Activated B cell treated with CpG ODN at 0.5 μM for 24 hours (primary cell): ENCODE measurements at regions not wholly inside any gene's neighbourhood (a gene's known extent, or its start where the extent isn't known, plus 50 kb on each side); places are given as distances from the start of the nearest gene placed in this dataset.
"Not testable (repeated sequence)": the region's sequence is repeated elsewhere in the genome, so short reads cannot be mapped to it uniquely, and the experiment has no call there.

ENCODE experiments used
- ATAC-seq: fragments of 200-7000 bp; cut with Tn5 transposase; one replicate; pipeline ENCODE4 v1.10.0; 2021; ENCODE audit warnings: low read depth, mild to moderate bottlenecking, moderate library complexity
- CTCF ChIA-PET: fragments of 350-600 bp; sonication (Branson Sonifier 250); formaldehyde crosslinking; loops from one replicate; lab custom pipeline; 2021; ENCODE audit warnings: antibody characterized with exemption; lab: Charles Lee
- POLR2A ChIA-PET: fragments of 350-600 bp; sonication (Branson Sonifier 250); formaldehyde crosslinking; loops from one replicate; lab custom pipeline; 2021; ENCODE audit warnings: antibody characterized with exemption; lab: Charles Lee
- DNase-seq: peaks from one replicate; pipeline ENCODE4 v3.0.0; 2022
- H3K27ac Mint-ChIP-seq: one replicate; pipeline ENCODE4 v1.8.0; 2020; ENCODE audit warnings: mixed read lengths
- H3K27me3 Mint-ChIP-seq: one replicate; pipeline ENCODE4 v1.8.0; 2021; ENCODE audit warnings: mixed read lengths
- H3K36me3 Mint-ChIP-seq: one replicate; pipeline ENCODE4 v1.8.0; 2021; ENCODE audit warnings: low read depth, mixed read lengths
- H3K4me1 Mint-ChIP-seq: one replicate; pipeline ENCODE4 v1.8.0; 2021; ENCODE audit warnings: mixed read lengths
- H3K4me3 Mint-ChIP-seq: one replicate; pipeline ENCODE4 v1.8.0; 2020; ENCODE audit warnings: mild to moderate bottlenecking, mixed read lengths
- H3K9me3 Mint-ChIP-seq: one replicate; pipeline ENCODE4 v1.8.0; 2020; ENCODE audit warnings: mixed read lengths
- intact Hi-C: fragments of 100-400 bp; cut with micrococcal nuclease; formaldehyde crosslinking; loops from one replicate; pipeline ENCODE4 v1.15.1; 2024
- TF ChIP-seq, protein P1 (sequence below): fragments of 200-600 bp; IDR thresholded peaks from one replicate; pipeline ENCODE4 v1.8.0; 2022; ENCODE audit warnings: antibody characterized with exemption, mild to moderate bottlenecking

DNA sequence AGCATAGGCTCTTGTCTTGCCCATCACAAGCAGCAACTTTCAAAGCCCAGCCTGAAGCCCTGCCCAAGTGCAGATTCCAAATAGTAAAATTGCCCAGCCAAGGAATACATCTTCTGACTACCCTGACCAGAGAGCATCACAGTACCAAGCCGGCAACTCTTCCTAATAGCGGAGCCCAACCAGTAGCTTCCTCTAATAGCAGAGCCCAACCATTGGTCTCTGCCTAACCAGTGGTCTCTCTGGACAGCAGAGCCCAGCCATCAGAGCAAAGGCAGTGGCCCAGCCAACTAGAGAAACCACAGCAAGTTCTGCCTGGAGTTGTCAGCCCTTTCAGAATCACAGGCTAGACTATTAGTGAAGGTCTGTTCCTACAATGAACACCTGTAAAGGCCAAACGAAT, 285.6 kb downstream of the HGF start:
- Mint-ChIP-seq H3K4me1 (no peaks in the 10 kb centered on the region), H3K4me3 (no peak overlapping the region), H3K27ac (no peak overlapping the region), H3K27me3 (no peaks in the 10 kb centered on the region), H3K36me3 (no peaks in the 10 kb centered on the region), H3K9me3 (no peaks in the 10 kb centered on the region)
- no peak for ATAC-seq
- intact Hi-C loops, result loop anchor here (5.0 kb wide), 1 partner anchor 1243 kb away; no protein-coding TSS in a partner anchor
- ChIA-PET POLR2A (no interaction called here), CTCF (interaction anchor here (1.1 kb wide), 1 partner anchor 15 kb away, joined by 3 read pairs; no protein-coding TSS in a partner anchor)
- no peak for DNase-seq
- TF ChIP-seq, protein P1, sequence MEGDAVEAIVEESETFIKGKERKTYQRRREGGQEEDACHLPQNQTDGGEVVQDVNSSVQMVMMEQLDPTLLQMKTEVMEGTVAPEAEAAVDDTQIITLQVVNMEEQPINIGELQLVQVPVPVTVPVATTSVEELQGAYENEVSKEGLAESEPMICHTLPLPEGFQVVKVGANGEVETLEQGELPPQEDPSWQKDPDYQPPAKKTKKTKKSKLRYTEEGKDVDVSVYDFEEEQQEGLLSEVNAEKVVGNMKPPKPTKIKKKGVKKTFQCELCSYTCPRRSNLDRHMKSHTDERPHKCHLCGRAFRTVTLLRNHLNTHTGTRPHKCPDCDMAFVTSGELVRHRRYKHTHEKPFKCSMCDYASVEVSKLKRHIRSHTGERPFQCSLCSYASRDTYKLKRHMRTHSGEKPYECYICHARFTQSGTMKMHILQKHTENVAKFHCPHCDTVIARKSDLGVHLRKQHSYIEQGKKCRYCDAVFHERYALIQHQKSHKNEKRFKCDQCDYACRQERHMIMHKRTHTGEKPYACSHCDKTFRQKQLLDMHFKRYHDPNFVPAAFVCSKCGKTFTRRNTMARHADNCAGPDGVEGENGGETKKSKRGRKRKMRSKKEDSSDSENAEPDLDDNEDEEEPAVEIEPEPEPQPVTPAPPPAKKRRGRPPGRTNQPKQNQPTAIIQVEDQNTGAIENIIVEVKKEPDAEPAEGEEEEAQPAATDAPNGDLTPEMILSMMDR, result no peak

GRCh38 chr7:81482600-81483186, 287.2 kb downstream of the HGF start:
- intact Hi-C loops, result loop anchor here (1.0 to 5.0 kb wide), 3 partner anchors 474 to 1245 kb away; no protein-coding TSS in a partner anchor
- no peak overlapping the region for H3K27ac Mint-ChIP-seq
- H3K4me3 Mint-ChIP-seq, result no peak overlapping the region
- no peak for DNase-seq
- TF ChIP-seq, protein P1, result no peak
- H3K27me3 Mint-ChIP-seq, result no peaks in the 10 kb centered on the region
- POLR2A ChIA-PET, result no interaction called here
- CTCF ChIA-PET, result interaction anchor here (1.0 to 1.2 kb wide), 3 partner anchors 9 to 1090 kb away, joined by 3 read pairs; no protein-coding TSS in a partner anchor
- ATAC-seq, result no peak
- H3K36me3 Mint-ChIP-seq, result no peaks in the 10 kb centered on the region
- no peaks in the 10 kb centered on the region for H3K9me3 Mint-ChIP-seq
- no peaks in the 10 kb centered on the region for H3K4me1 Mint-ChIP-seq

- H3K4me3 Mint-ChIP-seq, result no peak overlapping the region
- intact Hi-C loops, result no loop called here
- no peaks in the 10 kb centered on the region for H3K36me3 Mint-ChIP-seq
- ChIA-PET POLR2A (no interaction called here), CTCF (no interaction called here)
- no peak overlapping the region for H3K27ac Mint-ChIP-seq
- no peaks in the 10 kb centered on the region for H3K4me1 Mint-ChIP-seq
- TF ChIP-seq, protein P1, result no peak
- no peak for DNase-seq
- H3K9me3 Mint-ChIP-seq, result no peaks in the 10 kb centered on the region
- ATAC-seq, result no peak
- no peaks in the 10 kb centered on the region for H3K27me3 Mint-ChIP-seq
Observed at GRCh38 chr7:81478664-81479063, 291.2 kb downstream of the HGF start.

DNA sequence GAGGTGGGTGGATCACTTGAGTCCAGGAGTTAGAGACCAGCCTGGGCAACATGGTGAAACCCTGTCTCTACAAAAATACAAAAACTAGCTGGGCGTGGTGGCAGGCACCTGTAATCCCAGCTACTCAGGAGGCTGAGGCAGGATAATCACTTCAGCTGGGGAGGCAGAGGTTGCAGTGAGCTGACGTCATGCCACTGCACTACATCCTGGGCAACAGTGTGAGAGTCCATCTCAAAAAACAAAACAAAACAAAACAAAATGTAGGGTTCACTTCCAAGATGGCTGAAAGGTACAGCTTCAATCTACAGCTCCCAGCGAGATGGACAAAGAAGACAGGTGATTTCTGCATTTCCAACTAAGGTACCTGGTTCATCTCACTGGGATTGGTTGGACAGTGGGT, 291.6 kb downstream of the HGF start:
- ATAC-seq, H3K27ac Mint-ChIP-seq, H3K27me3 Mint-ChIP-seq, H3K36me3 Mint-ChIP-seq, H3K4me1 Mint-ChIP-seq, H3K4me3 Mint-ChIP-seq, POLR2A ChIA-PET, H3K9me3 Mint-ChIP-seq, DNase-seq, intact Hi-C loops: not testable (repeated sequence)
- CTCF ChIA-PET, result interaction anchor here (0.5 kb wide), 1 partner anchor 39 kb away, joined by 5 read pairs; no protein-coding TSS in a partner anchor

DNA sequence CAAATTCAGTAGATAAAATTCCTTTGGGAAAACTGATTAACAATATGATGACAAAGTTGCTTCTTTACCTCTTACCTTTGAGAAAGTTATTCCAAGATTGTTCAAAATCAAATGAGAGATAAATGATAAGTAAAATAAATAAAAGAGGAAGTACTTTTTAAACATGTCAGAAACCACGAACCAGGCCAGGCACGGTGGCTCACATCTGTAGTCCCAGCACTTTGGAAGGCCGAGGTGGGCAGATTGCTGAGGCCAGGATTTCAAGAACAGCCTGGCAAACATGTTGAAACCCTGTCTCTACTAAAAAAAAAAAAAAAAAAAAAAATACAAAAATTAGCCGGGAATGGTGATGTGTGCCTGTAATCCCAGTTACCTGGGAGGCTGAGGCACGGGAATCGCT, 296.6 kb downstream of the HGF start:
- intact Hi-C loops, result no loop called here
- POLR2A ChIA-PET, result no interaction called here
- Mint-ChIP-seq H3K4me1 (no peaks in the 10 kb centered on the region), H3K4me3 (no peak overlapping the region), H3K27ac (no peak overlapping the region), H3K36me3 (no peaks in the 10 kb centered on the region), H3K9me3 (no peaks in the 10 kb centered on the region), H3K27me3 (no peaks in the 10 kb centered on the region)
- ATAC-seq (no peak), DNase-seq (no peak)
- TF ChIP-seq, protein P1, result no peak
- CTCF ChIA-PET, result no interaction called here
